Lower lobe of right lung (tissue), 2 donors: ENCODE measurements at regions not wholly inside any gene's neighbourhood (a gene's known extent, or its start where the extent isn't known, plus 50 kb on each side); places are given as distances from the start of the nearest gene placed in this dataset.

Source experiments
- ATAC-seq, 2 donors: fragments of 200-7000 bp; cut with Tn5 transposase; one replicate each; pipeline ENCODE4 v1.9.1; 2020 to 2022; ENCODE audit warnings: mild to moderate bottlenecking in 2 of 2, moderate library complexity in 2 of 2
- DNase-seq: peaks from one replicate; pipeline ENCODE4 v3.0.0-alpha.2; 2020
- H3K27ac ChIP-seq: fragments of 200-600 bp; one replicate; pipeline ENCODE4 v1.8.0; 2022
- H3K27me3 ChIP-seq: fragments of 200-600 bp; one replicate; pipeline ENCODE4 v1.8.0; 2022; ENCODE audit warnings: low read depth
- H3K36me3 ChIP-seq: fragments of 200-600 bp; one replicate; pipeline ENCODE4 v1.8.0; 2022; ENCODE audit warnings: mild to moderate bottlenecking
- H3K4me1 ChIP-seq: fragments of 200-600 bp; one replicate; pipeline ENCODE4 v1.8.0; 2022
- H3K4me3 ChIP-seq: fragments of 200-600 bp; one replicate; pipeline ENCODE4 v1.8.0; 2022; ENCODE audit warnings: mild to moderate bottlenecking
- H3K9me3 ChIP-seq: fragments of 200-600 bp; one replicate; pipeline ENCODE4 v1.8.0; 2022
- intact Hi-C: fragments of 100-400 bp; cut with DNase I; formaldehyde crosslinking; loops from one replicate; pipeline ENCODE4 v1.11.0; 2022
- TF ChIP-seq, protein P1 (sequence below): fragments of 200-600 bp; IDR thresholded peaks from one replicate; pipeline ENCODE4 v1.8.0; 2022; ENCODE audit warnings: antibody characterized with exemption, mild to moderate bottlenecking
- donor health status: DM: no; HTN: yes; CAD: no; lungs with severe emphysema.

DNA sequence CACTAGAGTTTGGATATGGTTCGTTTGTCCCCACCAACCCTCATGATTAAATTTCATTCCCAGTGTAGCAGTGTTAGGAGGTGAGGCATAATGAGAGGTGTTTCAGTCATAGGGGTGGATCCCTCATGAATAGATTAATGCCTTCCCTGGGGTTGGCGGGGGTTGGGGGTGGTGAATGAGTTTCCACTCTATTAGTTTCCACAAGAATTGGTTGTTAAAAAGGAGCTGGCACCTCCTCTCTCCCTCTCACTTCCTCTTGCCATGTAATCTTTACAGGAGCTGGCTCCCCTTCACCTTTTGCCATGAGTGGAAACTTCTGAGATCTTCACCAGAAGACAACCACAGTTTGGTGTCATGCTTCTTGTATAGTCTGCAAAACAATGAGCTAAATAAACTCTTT, 333.7 kb downstream of the ENC1 start:
- Histone ChIP-seq H3K36me3 (no peaks in the 10 kb centered on the region), H3K4me3 (no peak overlapping the region), H3K27me3 (no peaks in the 10 kb centered on the region), H3K9me3 (no peaks in the 10 kb centered on the region), H3K4me1 (no peaks in the 10 kb centered on the region), H3K27ac (no peak overlapping the region)
- intact Hi-C loops, result no loop called here
- TF ChIP-seq, protein P1, sequence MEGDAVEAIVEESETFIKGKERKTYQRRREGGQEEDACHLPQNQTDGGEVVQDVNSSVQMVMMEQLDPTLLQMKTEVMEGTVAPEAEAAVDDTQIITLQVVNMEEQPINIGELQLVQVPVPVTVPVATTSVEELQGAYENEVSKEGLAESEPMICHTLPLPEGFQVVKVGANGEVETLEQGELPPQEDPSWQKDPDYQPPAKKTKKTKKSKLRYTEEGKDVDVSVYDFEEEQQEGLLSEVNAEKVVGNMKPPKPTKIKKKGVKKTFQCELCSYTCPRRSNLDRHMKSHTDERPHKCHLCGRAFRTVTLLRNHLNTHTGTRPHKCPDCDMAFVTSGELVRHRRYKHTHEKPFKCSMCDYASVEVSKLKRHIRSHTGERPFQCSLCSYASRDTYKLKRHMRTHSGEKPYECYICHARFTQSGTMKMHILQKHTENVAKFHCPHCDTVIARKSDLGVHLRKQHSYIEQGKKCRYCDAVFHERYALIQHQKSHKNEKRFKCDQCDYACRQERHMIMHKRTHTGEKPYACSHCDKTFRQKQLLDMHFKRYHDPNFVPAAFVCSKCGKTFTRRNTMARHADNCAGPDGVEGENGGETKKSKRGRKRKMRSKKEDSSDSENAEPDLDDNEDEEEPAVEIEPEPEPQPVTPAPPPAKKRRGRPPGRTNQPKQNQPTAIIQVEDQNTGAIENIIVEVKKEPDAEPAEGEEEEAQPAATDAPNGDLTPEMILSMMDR, result no peak
- DNase-seq, result no peak
- no peak for ATAC-seq

DNA sequence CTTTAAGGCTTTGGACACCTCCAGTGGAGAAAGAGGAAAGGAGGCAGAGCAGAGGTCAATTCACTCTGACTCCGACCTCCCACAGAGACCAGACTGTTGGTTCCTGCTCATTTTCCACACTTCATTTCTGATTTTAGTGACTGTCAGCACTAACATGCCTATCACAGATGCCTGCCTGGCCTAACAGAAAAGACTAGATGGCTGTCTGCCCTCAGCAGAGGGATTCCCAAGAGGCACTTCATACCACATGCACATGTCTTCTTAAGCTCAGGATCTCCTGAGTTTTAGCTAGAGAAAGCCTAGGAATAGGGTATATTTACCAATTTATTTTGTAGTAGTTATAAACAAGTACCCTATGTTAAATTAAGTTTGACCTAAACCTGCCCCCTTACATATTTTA, 336.0 kb downstream of the ENC1 start:
- no peak overlapping the region for H3K27ac ChIP-seq
- no peak for DNase-seq
- ATAC-seq, result no peak
- intact Hi-C loops, result no loop called here
- TF ChIP-seq, protein P1, result no peak
- no peaks in the 10 kb centered on the region for H3K4me1 ChIP-seq
- no peaks in the 10 kb centered on the region for H3K9me3 ChIP-seq
- H3K4me3 ChIP-seq, result no peak overlapping the region
- H3K36me3 ChIP-seq, result no peaks in the 10 kb centered on the region
- no peaks in the 10 kb centered on the region for H3K27me3 ChIP-seq

DNA sequence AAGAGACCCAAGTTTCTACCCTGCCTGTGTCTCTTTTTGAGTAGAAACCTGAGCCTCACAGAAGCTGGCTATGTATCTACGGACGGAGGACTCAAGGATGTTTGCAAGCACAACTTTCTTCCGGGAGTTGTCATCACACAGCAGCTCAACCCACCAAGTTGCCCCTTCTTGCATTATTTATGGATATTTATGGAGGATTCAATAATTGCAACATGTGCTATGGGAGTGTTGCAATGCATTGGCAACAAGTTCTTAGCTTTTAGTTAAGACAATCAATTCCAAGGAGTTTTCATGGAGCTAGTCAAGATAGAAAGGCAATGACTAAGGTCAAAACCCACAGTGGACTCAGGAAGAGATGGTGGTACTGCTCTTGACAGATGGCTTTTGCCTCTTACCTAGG, 336.9 kb downstream of the ENC1 start:
- ATAC-seq, result no peak
- Histone ChIP-seq H3K4me1 (no peaks in the 10 kb centered on the region), H3K36me3 (no peaks in the 10 kb centered on the region), H3K4me3 (no peak overlapping the region), H3K27ac (no peak overlapping the region), H3K27me3 (no peaks in the 10 kb centered on the region), H3K9me3 (no peaks in the 10 kb centered on the region)
- no peak for DNase-seq
- TF ChIP-seq, protein P1, result no peak
- intact Hi-C loops, result no loop called here

DNA sequence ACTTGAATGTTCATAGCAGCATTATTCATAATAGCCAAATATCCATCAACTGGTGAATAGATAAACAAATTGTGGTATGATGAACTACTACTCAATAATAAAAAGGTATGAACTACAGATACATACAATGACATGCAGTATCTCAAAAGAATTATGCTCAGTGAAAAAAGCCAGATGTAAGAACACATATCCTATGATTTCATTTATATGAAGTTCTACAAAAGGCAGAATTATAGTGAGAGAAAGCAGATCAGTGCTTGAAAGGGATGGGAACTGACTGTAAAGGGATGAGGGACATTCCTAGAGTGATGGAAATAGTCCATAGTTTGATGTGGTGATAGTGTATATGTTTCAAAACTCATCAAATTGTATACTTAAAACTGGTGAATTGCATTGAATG, 339.0 kb downstream of the ENC1 start:
- TF ChIP-seq, protein P1, result no peak
- intact Hi-C loops, result no loop called here
- no peak overlapping the region for H3K4me3 ChIP-seq
- no peaks in the 10 kb centered on the region for H3K36me3 ChIP-seq
- H3K9me3 ChIP-seq, result no peaks in the 10 kb centered on the region
- ATAC-seq (no peak), DNase-seq (no peak)
- peaks cover 7% of the 10 kb centered on the region for H3K4me1 ChIP-seq
- no peak overlapping the region for H3K27ac ChIP-seq
- no peaks in the 10 kb centered on the region for H3K27me3 ChIP-seq

DNA sequence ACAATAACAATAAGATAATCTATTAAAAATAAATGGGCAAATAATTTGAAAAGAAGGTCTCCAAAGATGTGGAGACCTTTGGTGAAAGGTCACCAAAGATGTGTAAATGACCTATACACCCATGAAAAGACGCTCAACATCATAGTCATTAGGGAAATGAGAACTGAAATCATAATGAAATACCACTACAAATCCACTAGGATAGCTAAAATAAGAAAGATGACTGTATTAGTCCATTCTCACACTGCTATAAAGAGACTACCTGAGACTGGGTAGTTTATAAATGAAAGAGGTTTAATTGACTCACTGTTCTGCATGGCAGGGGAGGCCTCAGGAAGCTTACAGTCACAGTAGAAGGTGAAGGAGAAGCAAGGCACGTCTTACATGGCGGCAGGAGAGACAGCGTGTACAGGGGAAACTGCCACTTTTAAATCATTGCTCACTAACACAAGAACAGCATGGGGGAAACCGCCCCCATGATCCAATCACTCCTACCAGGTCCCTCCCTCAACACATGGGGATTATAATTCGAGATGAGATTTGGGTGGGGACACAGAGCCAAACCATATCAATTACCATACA, 339.6 kb downstream of the ENC1 start:
- intact Hi-C loops, result no loop called here
- TF ChIP-seq, protein P1, result no peak
- no peaks in the 10 kb centered on the region for H3K27me3 ChIP-seq
- no peak for DNase-seq
- H3K4me3 ChIP-seq, result no peak overlapping the region
- no peaks in the 10 kb centered on the region for H3K36me3 ChIP-seq
- H3K27ac ChIP-seq, result no peak overlapping the region
- no peak for ATAC-seq
- no peaks in the 10 kb centered on the region for H3K9me3 ChIP-seq
- peaks cover 7% of the 10 kb centered on the region for H3K4me1 ChIP-seq

DNA sequence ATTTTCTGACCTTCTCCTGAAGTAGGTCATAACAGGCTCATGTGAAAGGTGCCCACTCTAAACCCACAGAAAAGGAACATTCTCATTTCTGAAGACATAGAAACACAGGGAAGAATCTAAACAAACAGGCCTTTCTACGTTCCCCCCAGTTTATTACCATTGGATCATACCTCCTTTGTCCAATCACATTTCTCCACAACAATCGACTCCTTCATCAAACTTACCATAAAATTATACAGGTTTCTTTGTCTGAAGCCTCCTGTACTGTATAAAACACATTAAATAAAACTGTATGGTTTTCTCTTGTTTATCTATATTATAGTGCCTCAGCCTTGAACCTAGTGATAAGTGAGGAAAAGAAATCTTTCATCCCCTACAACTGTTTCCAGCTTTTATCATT, 340.7 kb downstream of the ENC1 start:
- TF ChIP-seq, protein P1, result no peak
- Histone ChIP-seq H3K27ac (no peak overlapping the region), H3K4me1 (peaks cover 7% of the 10 kb centered on the region), H3K27me3 (no peaks in the 10 kb centered on the region), H3K36me3 (no peaks in the 10 kb centered on the region), H3K9me3 (no peaks in the 10 kb centered on the region), H3K4me3 (no peak overlapping the region)
- intact Hi-C loops, result no loop called here
- ATAC-seq, result no peak
- no peak for DNase-seq
